HUES6 (cell line): ENCODE measurements at regions not wholly inside any gene's neighbourhood (a gene's known extent, or its start where the extent isn't known, plus 50 kb on each side); places are given as distances from the start of the nearest gene placed in this dataset.

Source experiments
- H3K27ac ChIP-seq: 2 replicates; pipeline ENCODE4 v1.7.0; 2013; ENCODE audit warnings: low read depth, mild to moderate bottlenecking, low read length, inconsistent platforms
- H3K27me3 ChIP-seq: 2 replicates; pipeline ENCODE4 v1.6.1; 2013; ENCODE audit warnings: low read length; ENCODE audit not compliant: control insufficient read depth, insufficient read depth
- H3K36me3 ChIP-seq: 2 replicates; pipeline ENCODE4 v1.6.1; 2013; ENCODE audit warnings: low read length; ENCODE audit not compliant: control insufficient read depth, insufficient read depth
- H3K4me1 ChIP-seq: 2 replicates; pipeline ENCODE4 v1.6.1; 2013; ENCODE audit warnings: low read length; ENCODE audit not compliant: control insufficient read depth, insufficient read depth
- H3K4me3 ChIP-seq: 2 replicates; pipeline ENCODE4 v1.5.1; 2013; ENCODE audit warnings: low read depth, low read length
- H3K9ac ChIP-seq: one replicate; pipeline ENCODE4 v1.6.1; 2013; ENCODE audit warnings: mild to moderate bottlenecking, low read length
- H3K9me3 ChIP-seq: 2 replicates; pipeline ENCODE4 v1.6.1; 2013; ENCODE audit warnings: low read depth, low read length; ENCODE audit not compliant: control insufficient read depth, insufficient read depth

GRCh38 chr16:26344976-26345375, 653.2 kb downstream of the HS3ST4 start:
- Histone ChIP-seq H3K4me3 (no peak overlapping the region), H3K9ac (no peak overlapping the region), H3K4me1 (no peaks in the 10 kb centered on the region; the same call in 1 of the 2 replicates), H3K9me3 (no peaks in the 10 kb centered on the region), H3K36me3 (no peaks in the 10 kb centered on the region), H3K27ac (no peak overlapping the region), H3K27me3 (no peaks in the 10 kb centered on the region)

GRCh38 chr16:26345966-26346365, 654.2 kb downstream of the HS3ST4 start:
- Histone ChIP-seq H3K36me3 (no peaks in the 10 kb centered on the region), H3K27ac (no peak overlapping the region), H3K4me1 (no peaks in the 10 kb centered on the region; the same call in 1 of the 2 replicates)

GRCh38 chr16:26348095-26348494, 656.3 kb downstream of the HS3ST4 start:
- Histone ChIP-seq H3K27ac (no peak overlapping the region), H3K36me3 (no peaks in the 10 kb centered on the region), H3K9ac (no peak overlapping the region), H3K27me3 (no peaks in the 10 kb centered on the region), H3K9me3 (no peaks in the 10 kb centered on the region), H3K4me3 (no peak overlapping the region), H3K4me1 (no peaks in the 10 kb centered on the region; the same call in 1 of the 2 replicates)

More at GRCh38 chr16:26345966-26346365, 654.2 kb downstream of the HS3ST4 start:
- Histone ChIP-seq H3K27me3 (no peaks in the 10 kb centered on the region), H3K9me3 (no peaks in the 10 kb centered on the region), H3K9ac (no peak overlapping the region), H3K4me3 (no peak overlapping the region)

- H3K27ac ChIP-seq, result no peak overlapping the region
- H3K4me1 ChIP-seq, result no peaks in the 10 kb centered on the region; the same call in 1 of the 2 replicates
- no peaks in the 10 kb centered on the region for H3K36me3 ChIP-seq
- H3K9me3 ChIP-seq, result no peaks in the 10 kb centered on the region
- no peak overlapping the region for H3K4me3 ChIP-seq
- H3K9ac ChIP-seq, result no peak overlapping the region
- H3K27me3 ChIP-seq, result no peaks in the 10 kb centered on the region
Measured at GRCh38 chr16:26360867-26361266, 669.1 kb downstream of the HS3ST4 start.

GRCh38 chr16:26363581-26363980, 671.8 kb downstream of the HS3ST4 start:
- H3K4me3 ChIP-seq, result no peak overlapping the region

GRCh38 chr16:26365161-26365940, 673.6 kb downstream of the HS3ST4 start:
- no peak overlapping the region for H3K27ac ChIP-seq
- H3K9ac ChIP-seq, result no peak overlapping the region
- no peaks in the 10 kb centered on the region for H3K27me3 ChIP-seq

More at GRCh38 chr16:26363581-26363980, 671.8 kb downstream of the HS3ST4 start:
- Histone ChIP-seq H3K9ac (no peak overlapping the region), H3K9me3 (no peaks in the 10 kb centered on the region), H3K36me3 (no peaks in the 10 kb centered on the region), H3K27me3 (no peaks in the 10 kb centered on the region), H3K4me1 (no peaks in the 10 kb centered on the region; the same call in 1 of the 2 replicates), H3K27ac (no peak overlapping the region)

GRCh38 chr16:26371349-26371869, 679.6 kb downstream of the HS3ST4 start:
- Histone ChIP-seq H3K9ac (no peak overlapping the region), H3K36me3 (no peaks in the 10 kb centered on the region), H3K4me3 (no peak overlapping the region), H3K4me1 (no peaks in the 10 kb centered on the region), H3K27me3 (no peaks in the 10 kb centered on the region), H3K27ac (no peak overlapping the region), H3K9me3 (peaks cover 15% of the 10 kb centered on the region; the same call in 1 of the 2 replicates)

More at GRCh38 chr16:26365161-26365940, 673.6 kb downstream of the HS3ST4 start:
- Histone ChIP-seq H3K4me3 (no peak overlapping the region), H3K36me3 (no peaks in the 10 kb centered on the region), H3K9me3 (no peaks in the 10 kb centered on the region), H3K4me1 (no peaks in the 10 kb centered on the region; the same call in 1 of the 2 replicates)

GRCh38 chr16:26374279-26374925, 682.6 kb downstream of the HS3ST4 start:
- H3K27me3 ChIP-seq, result no peaks in the 10 kb centered on the region
- H3K4me3 ChIP-seq, result no peak overlapping the region
- H3K27ac ChIP-seq, result no peak overlapping the region
- H3K9ac ChIP-seq, result no peak overlapping the region
- H3K4me1 ChIP-seq, result no peaks in the 10 kb centered on the region
- H3K9me3 ChIP-seq, result peaks cover 15% of the 10 kb centered on the region; the same call in 1 of the 2 replicates
- H3K36me3 ChIP-seq, result no peaks in the 10 kb centered on the region

- H3K27me3 ChIP-seq, result no peaks in the 10 kb centered on the region
- no peak overlapping the region for H3K9ac ChIP-seq
- 0 out of 2 replicates have a peak, but pooled peaks cover 4% of the 10 kb centered on the region for H3K4me1 ChIP-seq
- H3K4me3 ChIP-seq, result no peak overlapping the region
- no peaks in the 10 kb centered on the region for H3K36me3 ChIP-seq
- H3K27ac ChIP-seq, result no peak overlapping the region
- H3K9me3 ChIP-seq, result no peaks in the 10 kb centered on the region
Measured at GRCh38 chr16:26382586-26382985, 684.1 kb upstream of the C16orf82 start.

GRCh38 chr16:26386096-26386495, 680.6 kb upstream of the C16orf82 start:
- no peak overlapping the region for H3K4me3 ChIP-seq
- H3K27ac ChIP-seq, result no peak overlapping the region
- 0 out of 2 replicates have a peak, but pooled peaks cover 4% of the 10 kb centered on the region for H3K4me1 ChIP-seq
- H3K9me3 ChIP-seq, result no peaks in the 10 kb centered on the region
- no peaks in the 10 kb centered on the region for H3K27me3 ChIP-seq
- H3K9ac ChIP-seq, result no peak overlapping the region
- no peaks in the 10 kb centered on the region for H3K36me3 ChIP-seq

- H3K9ac ChIP-seq, result no peak overlapping the region
- no peaks in the 10 kb centered on the region for H3K4me1 ChIP-seq
- H3K4me3 ChIP-seq, result no peak overlapping the region
- no peak overlapping the region for H3K27ac ChIP-seq
- H3K9me3 ChIP-seq, result no peaks in the 10 kb centered on the region; the same call in 1 of the 2 replicates
- no peaks in the 10 kb centered on the region; the same call in 1 of the 2 replicates for H3K27me3 ChIP-seq
- no peaks in the 10 kb centered on the region for H3K36me3 ChIP-seq
Measured at GRCh38 chr16:26391833-26392232, 674.9 kb upstream of the C16orf82 start.
